Neural cell (in vitro differentiated cells): ENCODE measurements at regions not wholly inside any gene's neighbourhood (a gene's known extent, or its start where the extent isn't known, plus 50 kb on each side); places are given as distances from the start of the nearest gene placed in this dataset.

Experiments used
- EP300 ChIP-seq: fragments of 450-650 bp; conservative IDR thresholded peaks from 2 replicates; pipeline ENCODE4 v1.6.1; 2014; ENCODE audit warnings: antibody characterized with exemption, mild to moderate bottlenecking, moderate library complexity; ENCODE audit not compliant: poor library complexity, severe bottlenecking
- EZH2 ChIP-seq: fragments of 200-600, 300-800 bp; shearing (Covaris generic), sonication (generic); IDR thresholded peaks from 2 replicates; pipeline ENCODE4 v1.6.1; 2014; ENCODE audit warnings: antibody characterized with exemption, low read length, borderline replicate concordance, mild to moderate bottlenecking; ENCODE audit not compliant: insufficient read depth, poor library complexity, severe bottlenecking
- MXI1 ChIP-seq: fragments of 450-650 bp; conservative IDR thresholded peaks from 2 replicates; pipeline ENCODE4 v1.6.1; 2014; ENCODE audit warnings: antibody characterized with exemption, mild to moderate bottlenecking; ENCODE audit not compliant: poor library complexity, severe bottlenecking
- POLR2AphosphoS5 ChIP-seq: IDR thresholded peaks from 2 replicates; pipeline ENCODE4 v1.6.1; 2012
- RAD21 ChIP-seq: fragments of 450-650 bp; conservative IDR thresholded peaks from 2 replicates; pipeline ENCODE4 v1.6.1; 2014; ENCODE audit warnings: antibody characterized with exemption, mild to moderate bottlenecking, moderate library complexity
- TAF1 ChIP-seq: IDR thresholded peaks from 2 replicates; pipeline ENCODE4 v1.6.1; 2012; ENCODE audit warnings: low read depth
- TF ChIP-seq, protein P1 (sequence below): fragments of 450-650 bp; IDR thresholded peaks from 2 replicates; pipeline ENCODE4 v1.5.1; 2014; ENCODE audit warnings: antibody characterized with exemption, mild to moderate bottlenecking, moderate library complexity; ENCODE audit not compliant: poor library complexity, severe bottlenecking

DNA sequence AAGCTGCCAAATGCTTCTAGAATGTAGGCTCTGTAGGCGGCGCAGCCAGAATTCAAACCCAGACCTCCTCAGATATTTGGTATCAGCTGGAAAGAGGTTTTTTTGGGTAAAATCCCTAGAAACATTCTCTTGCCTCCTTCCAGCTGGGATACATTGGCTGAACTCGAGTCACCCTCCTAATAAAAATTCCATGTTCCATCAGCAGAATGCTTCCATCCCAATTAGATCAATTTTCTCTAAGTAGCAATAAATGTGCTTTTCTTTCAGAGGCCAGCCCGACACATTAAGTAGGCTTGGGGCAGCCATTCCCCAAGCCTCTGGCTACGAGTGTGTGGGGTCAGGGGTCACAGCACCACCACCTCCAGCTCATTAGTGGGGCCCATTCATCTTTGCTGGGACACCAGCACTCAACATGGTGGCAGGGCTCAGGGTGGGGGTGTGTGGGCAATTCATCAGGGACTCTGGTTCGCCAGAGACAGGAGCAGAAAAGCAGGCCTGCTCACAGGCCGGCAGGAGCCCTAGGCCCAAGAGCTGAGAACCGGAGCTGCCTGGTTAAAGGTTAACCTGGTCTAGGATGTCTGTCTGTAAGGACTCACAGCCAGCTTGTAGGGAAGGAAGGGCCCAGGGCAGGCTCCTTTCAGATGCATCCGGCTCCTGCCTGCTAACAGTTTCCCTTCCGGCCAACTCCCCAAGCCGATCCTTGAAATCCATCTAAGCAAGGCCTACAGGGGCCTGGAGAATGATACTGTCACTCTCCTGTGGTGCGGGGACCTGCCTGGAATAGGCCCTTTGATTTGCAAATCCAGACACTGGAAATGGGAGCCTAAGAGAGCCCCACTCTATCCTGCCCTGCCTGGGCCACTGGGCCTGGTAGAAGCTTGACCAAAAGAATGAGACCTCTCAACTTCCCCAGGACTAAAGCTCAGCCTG is 159.1 kb upstream of the TOP1 start:
- no peak for TF ChIP-seq POLR2AphosphoS5
- TF ChIP-seq EZH2: no peak
- no peak for TF ChIP-seq EP300
- TF ChIP-seq, protein P1, sequence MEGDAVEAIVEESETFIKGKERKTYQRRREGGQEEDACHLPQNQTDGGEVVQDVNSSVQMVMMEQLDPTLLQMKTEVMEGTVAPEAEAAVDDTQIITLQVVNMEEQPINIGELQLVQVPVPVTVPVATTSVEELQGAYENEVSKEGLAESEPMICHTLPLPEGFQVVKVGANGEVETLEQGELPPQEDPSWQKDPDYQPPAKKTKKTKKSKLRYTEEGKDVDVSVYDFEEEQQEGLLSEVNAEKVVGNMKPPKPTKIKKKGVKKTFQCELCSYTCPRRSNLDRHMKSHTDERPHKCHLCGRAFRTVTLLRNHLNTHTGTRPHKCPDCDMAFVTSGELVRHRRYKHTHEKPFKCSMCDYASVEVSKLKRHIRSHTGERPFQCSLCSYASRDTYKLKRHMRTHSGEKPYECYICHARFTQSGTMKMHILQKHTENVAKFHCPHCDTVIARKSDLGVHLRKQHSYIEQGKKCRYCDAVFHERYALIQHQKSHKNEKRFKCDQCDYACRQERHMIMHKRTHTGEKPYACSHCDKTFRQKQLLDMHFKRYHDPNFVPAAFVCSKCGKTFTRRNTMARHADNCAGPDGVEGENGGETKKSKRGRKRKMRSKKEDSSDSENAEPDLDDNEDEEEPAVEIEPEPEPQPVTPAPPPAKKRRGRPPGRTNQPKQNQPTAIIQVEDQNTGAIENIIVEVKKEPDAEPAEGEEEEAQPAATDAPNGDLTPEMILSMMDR: no peak
- no peak for TF ChIP-seq MXI1
- no peak for TF ChIP-seq TAF1
- no peak for TF ChIP-seq RAD21
